DMS 273 treated with DMSO at 0.1 percent for 48 hours (cell line): ENCODE measurements at regions not wholly inside any gene's neighbourhood (a gene's known extent, or its start where the extent isn't known, plus 50 kb on each side); places are given as distances from the start of the nearest gene placed in this dataset.

ENCODE experiments used
- DNase-seq: peaks from one replicate; lab custom pipeline; 2025; lab: John Stamatoyannopoulos, UW

DNA sequence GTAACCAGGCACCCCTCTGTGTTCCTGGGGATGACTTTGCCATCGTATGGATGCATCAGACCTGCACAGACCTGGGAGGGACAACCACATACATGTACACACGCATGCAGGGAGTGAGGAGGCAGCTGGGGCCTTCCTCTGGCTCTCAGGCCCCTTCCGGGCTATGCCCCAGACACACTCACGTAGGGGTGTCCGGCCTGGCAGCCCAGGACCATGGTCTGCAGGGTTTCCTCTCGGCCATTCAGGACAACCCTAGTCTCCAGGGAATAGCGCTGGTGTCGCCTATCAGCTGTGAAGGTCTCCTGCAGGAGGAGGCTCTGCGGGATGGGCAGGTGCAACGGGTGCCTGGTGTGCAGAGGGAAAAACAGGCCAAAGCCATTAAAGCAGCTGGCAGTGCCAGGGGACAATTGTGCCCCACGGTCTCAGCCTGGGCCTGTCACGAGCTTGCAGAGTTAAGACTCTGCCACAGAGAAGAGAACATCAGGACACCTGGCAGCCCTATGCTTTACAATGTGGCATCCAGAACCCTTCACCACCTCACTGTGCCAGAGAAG lies 101.4 kb downstream of the RMI2 start:
- DNase-seq = no peak

- DNase-seq = no peak
Observed at GRCh38 chr16:11447272-11447671, 102.0 kb downstream of the RMI2 start.

DNA sequence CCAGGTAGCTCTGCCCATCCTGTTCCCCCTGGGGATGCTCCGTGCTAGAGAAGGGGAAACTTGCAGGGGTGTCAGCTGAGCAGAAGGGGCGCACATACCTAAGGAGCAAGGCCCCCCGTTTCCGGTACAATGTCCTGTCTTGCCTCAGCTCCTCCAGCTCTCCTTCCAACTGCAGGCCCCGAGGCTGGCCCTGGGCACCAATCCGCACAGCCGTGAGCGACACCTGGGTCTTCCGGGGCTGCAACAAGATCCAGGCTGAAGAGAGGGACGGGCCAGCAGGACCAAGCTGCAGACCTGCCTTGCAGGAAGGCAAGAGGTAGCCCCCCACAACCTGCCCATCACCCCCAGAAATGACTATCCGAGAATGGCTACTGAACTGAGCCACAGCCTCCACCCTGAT lies 102.6 kb downstream of the RMI2 start:
- DNase-seq = no peak

GRCh38 chr16:11448796-11449416 lies 103.6 kb downstream of the RMI2 start:
- DNase-seq = no peak

GRCh38 chr16:11449716-11450115 lies 104.5 kb downstream of the RMI2 start:
- no peak for DNase-seq

- DNase-seq = no peak
Observed at GRCh38 chr16:11450136-11450535, 104.9 kb downstream of the RMI2 start.

DNA sequence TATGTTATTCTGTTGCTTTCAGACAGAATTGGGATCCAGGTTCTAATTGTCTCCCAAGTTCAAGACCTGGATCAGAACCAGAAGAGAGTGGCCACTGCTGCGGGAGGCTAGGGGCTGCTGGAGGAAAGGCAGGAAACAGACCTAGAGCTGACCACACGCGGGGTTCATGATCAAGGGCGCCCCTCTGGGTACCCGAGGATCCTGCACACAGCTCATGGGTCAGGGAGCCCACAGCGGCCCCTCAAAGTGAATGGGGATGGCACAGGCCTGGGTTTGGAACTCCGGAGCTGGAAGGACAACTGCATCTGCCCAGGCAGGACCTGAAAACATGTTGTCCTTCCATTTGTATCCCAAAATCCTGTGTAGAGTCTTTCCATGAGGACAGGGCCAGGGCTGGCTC lies 107.0 kb downstream of the RMI2 start:
- no peak for DNase-seq

- no peak for DNase-seq
Observed at GRCh38 chr16:11452746-11453389, 107.6 kb downstream of the RMI2 start.

GRCh38 chr16:11456741-11457140 lies 111.5 kb downstream of the RMI2 start:
- DNase-seq = no peak

DNA sequence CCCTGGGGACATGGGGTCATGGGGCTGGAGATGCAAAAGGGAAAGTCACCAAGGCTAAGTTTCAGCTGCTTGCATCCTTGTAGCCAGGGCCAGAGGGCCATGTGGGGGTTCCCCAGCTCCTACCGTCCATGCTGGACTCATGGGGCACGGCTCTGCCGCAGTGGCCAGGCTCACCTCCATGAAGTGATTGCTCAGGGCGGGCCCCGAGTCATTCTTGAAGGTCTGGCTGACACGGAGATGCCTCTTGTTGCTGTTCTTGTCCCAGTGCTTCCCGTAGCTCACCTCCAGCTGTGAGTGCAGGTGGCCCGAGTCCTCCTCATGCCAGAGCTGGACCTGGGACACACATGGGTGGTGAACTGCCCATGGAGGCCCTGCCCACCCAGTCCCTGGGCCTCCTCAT lies 114.5 kb downstream of the RMI2 start:
- no peak for DNase-seq

GRCh38 chr16:11460820-11461594 lies 115.7 kb downstream of the RMI2 start:
- DNase-seq = no peak

- no peak for DNase-seq
Observed at GRCh38 chr16:11461595-11461990, 116.3 kb downstream of the RMI2 start.

GRCh38 chr16:11462036-11462435 lies 116.8 kb downstream of the RMI2 start:
- DNase-seq = no peak

GRCh38 chr16:11462861-11463260 lies 117.6 kb downstream of the RMI2 start:
- no peak for DNase-seq

- no peak for DNase-seq
Observed at GRCh38 chr16:11464241-11464640, 119.0 kb downstream of the RMI2 start.

DNA sequence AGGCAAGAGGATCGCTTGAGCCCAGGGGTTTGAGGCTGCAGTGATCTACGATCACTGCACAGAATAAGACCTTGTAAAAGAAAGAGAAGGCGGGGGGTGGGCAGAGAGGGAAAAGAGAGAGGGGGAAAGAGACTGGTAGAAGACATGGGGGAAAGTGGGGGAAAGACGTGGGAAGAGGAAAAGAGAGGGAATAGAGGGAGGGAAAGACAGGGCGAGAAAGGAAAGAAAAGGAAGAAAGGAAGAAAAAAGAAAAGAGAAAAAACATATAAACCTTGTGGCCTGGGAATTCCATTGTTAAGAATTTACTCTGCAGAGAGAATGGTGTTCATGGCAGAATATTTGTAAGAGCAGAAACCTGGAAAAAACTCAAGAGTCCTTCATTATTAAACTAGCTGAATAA lies 120.4 kb downstream of the RMI2 start:
- no peak for DNase-seq

DNA sequence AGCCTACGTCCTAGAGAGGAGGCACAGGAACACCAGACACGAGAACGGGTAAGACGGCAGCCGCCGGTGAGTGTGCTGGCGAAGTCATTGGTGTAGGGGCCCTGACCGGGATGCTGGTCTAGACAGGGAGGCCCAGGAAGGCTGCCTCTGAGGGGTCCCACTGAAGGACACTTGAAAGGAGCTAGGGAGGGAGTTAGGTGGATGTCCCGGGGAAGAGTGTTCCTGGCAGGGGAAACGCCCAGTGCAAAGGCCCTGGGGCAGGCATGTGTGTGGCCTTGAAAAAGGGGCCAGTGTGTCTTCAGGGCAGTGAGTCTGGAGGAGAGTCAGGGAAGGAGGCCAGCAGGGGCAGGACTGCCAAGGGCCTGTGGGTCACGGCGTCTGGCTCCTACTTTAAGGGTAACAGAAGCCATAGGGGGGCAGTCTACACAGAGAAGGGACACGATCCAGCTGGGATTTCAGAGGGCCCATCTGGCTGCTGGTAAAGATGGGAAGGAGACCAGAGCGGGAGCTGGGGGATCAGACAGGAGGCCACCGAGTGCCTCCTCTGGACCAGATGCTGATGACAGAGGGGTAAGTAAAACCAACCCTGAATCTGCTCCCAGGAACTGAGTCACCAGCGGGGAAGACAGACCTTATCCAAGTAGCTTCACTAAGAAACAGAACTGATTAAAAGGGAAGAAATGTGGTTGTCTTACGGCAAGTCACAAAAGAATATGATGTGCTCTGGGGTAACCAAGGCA lies 115.9 kb downstream of the LITAF start:
- no peak for DNase-seq

DNA sequence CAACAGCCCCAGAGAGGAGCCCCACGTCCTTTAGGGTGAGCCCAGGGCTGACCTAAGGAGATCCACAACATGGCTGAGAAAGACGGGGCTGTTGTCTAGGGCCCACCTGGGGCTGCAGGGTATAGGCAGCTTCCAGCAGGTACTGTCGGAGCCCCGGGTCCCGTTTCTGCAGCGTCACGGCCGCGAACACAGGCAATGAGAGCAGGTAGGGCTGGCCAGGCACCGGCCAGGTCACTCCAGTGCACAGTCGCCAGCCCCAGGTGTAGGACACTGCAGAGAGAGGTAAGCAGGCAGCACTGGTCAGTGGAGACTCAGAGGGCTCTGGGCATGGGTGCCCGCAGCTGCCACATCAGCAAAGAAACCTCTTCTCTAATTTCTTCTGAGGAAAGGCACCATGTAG lies 115.2 kb downstream of the LITAF start:
- no peak for DNase-seq

GRCh38 chr16:11472410-11472809 lies 114.3 kb downstream of the LITAF start:
- DNase-seq = no peak

DNA sequence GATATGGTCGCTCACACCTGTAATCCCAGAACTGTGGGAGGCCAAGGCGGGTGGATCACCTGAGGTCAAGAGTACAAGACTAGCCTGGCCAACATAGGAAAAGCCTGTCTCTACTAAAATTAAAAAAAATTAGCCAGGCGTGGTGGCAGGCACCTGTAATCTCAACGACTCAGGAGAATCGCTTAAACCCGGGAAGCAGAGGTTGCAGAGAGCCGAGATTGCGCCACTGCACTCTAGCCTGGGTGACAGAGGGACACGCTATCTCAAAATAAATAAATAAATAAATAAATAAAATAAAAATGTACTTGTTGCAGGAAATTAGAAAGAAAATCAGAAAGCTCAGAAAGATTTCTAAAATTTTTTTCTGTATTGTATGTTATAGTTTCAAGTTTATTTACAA lies 113.9 kb downstream of the LITAF start:
- no peak for DNase-seq

GRCh38 chr16:11473728-11474127 lies 113.0 kb downstream of the LITAF start:
- DNase-seq = no peak

DNA sequence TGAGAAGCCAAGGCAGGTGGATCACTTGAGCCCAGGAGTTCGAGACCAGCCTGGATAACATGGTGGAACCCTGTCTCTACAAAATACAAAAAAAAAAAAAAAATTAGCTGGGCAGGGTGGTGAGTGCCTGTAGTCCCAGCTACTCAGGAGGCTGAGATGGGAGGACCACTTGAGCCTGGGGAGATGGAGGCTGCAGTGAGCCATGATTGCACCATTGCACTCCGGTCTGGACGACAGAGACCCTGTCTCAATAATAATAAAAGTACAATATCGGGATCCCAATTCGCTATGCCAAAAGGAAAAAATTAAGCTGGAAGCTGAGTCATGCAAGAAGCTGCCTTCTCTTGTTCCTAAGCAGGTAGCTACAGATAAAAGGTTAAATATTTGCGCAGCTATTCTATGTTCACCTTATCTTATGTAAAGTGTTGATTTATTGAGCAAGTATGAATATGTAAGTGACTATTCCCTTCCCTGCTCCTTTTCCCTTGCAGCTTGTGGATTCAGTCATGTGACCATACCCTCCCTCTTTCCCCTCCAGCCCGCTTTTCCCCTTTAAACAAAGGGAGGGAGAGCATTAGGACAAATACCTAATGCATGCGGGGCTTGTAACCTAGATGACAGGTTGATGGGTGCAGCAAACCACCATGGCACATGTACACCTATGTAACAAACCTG lies 112.0 kb downstream of the LITAF start:
- DNase-seq = no peak
